ENCODE measurements at regions not wholly inside any gene's neighbourhood (a gene's known extent, or its start where the extent isn't known, plus 50 kb on each side); places are given as distances from the start of the nearest gene placed in this dataset.
A peak's percentile ranks its signal among the peaks of the same experiment; 100 is the strongest.

DNA sequence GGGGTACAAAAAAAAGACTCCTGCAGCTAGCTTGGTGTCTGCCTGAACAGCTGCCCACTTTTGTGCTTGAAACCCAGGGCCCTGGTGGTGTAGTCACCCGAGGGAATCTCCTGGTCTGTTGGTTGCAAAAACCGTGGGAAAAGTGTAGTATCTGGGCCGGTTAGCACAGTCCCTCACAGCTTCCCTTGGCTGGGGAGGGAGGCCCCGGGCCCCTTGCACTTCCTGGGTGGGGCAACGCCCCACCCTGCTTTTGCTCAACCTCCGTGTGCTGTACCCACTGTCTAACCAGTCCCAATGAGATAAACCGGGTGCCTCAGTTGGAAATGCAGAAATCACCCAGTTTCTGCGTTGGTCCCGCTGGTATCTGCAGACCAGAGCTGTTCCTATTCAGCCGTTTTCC is 211.7 kb upstream of the ZPLD1 start:
- Histone ChIP-seq H3K27me3 (ENCODE audit: control insufficient read depth in 4 of 4, insufficient read depth in 4 of 4, low read length in 3 of 4) (no peaks in the 10 kb centered on the region), H3K36me3 (ENCODE audit: control insufficient read depth in 4 of 4, insufficient read depth in 3 of 4, low read depth in 1 of 4, low read length in 3 of 4) (no peaks in the 10 kb centered on the region), H3K9me3 (ENCODE audit: control insufficient read depth in 4 of 4, low read length in 3 of 4) (no peaks in the 10 kb centered on the region), H3K27ac (ENCODE audit: low read depth in 1 of 2, low read length in 2 of 2) (no peak overlapping the region), H3K9ac (ENCODE audit: low read depth in 1 of 2, low read length in 2 of 2) (no peak overlapping the region), H3K4me1 (ENCODE audit: control insufficient read depth in 4 of 4, insufficient read depth in 4 of 4, low read length in 3 of 4) (peaks cover 0 to 8% (median 3%) of the 10 kb centered on the region in 4 donors), H3K4me3 (ENCODE audit: low read depth in 1 of 3, low read length in 3 of 3) (no peak overlapping the region)
- TF ChIP-seq HNF4A (conservative IDR thresholded peaks at IDR 0.05) (no peak), HNF4G (IDR thresholded peaks at IDR 0.05) (no peak), TAF1 (conservative IDR thresholded peaks at IDR 0.05) (no peak), RAD21 (IDR thresholded peaks at IDR 0.05) (no peak), FOXA1 (IDR thresholded peaks at IDR 0.05) (no peak), EGR1 (IDR thresholded peaks at IDR 0.05; ENCODE audit: low read depth in 2 of 2) (no peak)
- TF ChIP-seq, protein P1, sequence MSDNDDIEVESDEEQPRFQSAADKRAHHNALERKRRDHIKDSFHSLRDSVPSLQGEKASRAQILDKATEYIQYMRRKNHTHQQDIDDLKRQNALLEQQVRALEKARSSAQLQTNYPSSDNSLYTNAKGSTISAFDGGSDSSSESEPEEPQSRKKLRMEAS (IDR thresholded peaks at IDR 0.05): no peak
- TF ChIP-seq, protein P2, sequence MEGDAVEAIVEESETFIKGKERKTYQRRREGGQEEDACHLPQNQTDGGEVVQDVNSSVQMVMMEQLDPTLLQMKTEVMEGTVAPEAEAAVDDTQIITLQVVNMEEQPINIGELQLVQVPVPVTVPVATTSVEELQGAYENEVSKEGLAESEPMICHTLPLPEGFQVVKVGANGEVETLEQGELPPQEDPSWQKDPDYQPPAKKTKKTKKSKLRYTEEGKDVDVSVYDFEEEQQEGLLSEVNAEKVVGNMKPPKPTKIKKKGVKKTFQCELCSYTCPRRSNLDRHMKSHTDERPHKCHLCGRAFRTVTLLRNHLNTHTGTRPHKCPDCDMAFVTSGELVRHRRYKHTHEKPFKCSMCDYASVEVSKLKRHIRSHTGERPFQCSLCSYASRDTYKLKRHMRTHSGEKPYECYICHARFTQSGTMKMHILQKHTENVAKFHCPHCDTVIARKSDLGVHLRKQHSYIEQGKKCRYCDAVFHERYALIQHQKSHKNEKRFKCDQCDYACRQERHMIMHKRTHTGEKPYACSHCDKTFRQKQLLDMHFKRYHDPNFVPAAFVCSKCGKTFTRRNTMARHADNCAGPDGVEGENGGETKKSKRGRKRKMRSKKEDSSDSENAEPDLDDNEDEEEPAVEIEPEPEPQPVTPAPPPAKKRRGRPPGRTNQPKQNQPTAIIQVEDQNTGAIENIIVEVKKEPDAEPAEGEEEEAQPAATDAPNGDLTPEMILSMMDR (IDR thresholded peaks at IDR 0.05; ENCODE audit: low read depth, low read length, missing input control): no peak
- TF ChIP-seq, protein P3, sequence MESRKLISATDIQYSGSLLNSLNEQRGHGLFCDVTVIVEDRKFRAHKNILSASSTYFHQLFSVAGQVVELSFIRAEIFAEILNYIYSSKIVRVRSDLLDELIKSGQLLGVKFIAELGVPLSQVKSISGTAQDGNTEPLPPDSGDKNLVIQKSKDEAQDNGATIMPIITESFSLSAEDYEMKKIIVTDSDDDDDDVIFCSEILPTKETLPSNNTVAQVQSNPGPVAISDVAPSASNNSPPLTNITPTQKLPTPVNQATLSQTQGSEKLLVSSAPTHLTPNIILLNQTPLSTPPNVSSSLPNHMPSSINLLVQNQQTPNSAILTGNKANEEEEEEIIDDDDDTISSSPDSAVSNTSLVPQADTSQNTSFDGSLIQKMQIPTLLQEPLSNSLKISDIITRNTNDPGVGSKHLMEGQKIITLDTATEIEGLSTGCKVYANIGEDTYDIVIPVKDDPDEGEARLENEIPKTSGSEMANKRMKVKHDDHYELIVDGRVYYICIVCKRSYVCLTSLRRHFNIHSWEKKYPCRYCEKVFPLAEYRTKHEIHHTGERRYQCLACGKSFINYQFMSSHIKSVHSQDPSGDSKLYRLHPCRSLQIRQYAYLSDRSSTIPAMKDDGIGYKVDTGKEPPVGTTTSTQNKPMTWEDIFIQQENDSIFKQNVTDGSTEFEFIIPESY (IDR thresholded peaks at IDR 0.05): no peak
- TF ChIP-seq, protein P4, sequence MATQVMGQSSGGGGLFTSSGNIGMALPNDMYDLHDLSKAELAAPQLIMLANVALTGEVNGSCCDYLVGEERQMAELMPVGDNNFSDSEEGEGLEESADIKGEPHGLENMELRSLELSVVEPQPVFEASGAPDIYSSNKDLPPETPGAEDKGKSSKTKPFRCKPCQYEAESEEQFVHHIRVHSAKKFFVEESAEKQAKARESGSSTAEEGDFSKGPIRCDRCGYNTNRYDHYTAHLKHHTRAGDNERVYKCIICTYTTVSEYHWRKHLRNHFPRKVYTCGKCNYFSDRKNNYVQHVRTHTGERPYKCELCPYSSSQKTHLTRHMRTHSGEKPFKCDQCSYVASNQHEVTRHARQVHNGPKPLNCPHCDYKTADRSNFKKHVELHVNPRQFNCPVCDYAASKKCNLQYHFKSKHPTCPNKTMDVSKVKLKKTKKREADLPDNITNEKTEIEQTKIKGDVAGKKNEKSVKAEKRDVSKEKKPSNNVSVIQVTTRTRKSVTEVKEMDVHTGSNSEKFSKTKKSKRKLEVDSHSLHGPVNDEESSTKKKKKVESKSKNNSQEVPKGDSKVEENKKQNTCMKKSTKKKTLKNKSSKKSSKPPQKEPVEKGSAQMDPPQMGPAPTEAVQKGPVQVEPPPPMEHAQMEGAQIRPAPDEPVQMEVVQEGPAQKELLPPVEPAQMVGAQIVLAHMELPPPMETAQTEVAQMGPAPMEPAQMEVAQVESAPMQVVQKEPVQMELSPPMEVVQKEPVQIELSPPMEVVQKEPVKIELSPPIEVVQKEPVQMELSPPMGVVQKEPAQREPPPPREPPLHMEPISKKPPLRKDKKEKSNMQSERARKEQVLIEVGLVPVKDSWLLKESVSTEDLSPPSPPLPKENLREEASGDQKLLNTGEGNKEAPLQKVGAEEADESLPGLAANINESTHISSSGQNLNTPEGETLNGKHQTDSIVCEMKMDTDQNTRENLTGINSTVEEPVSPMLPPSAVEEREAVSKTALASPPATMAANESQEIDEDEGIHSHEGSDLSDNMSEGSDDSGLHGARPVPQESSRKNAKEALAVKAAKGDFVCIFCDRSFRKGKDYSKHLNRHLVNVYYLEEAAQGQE (IDR thresholded peaks at IDR 0.05): no peak
- WGBS: 83% methylated on average over 10 of the region's 10 CpGs
- no peak for DNase-seq (ENCODE audit: low spot score)

DNA sequence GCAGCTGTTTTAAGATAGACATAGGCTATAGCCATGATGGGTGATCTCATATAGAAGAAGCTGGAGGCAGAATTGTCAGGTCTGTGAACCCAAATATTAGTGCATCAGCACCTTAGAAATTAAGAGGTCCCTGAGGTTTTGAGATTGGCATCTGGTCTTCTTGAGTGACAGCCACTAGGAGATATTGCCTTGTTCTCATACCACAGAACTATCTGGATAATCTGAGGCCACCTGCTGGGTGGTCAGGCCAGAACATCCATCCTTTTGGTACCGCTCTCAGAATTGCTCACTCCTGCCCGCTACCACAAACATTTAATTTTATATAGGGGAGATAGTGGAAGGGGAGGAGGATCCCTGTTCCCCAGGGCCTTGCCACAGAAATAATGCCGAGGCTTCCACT is 210.6 kb upstream of the ZPLD1 start:
- H3K27ac ChIP-seq (ENCODE audit: low read depth in 1 of 2, low read length in 2 of 2): no peak overlapping the region
- no peaks in the 10 kb centered on the region for H3K36me3 ChIP-seq (ENCODE audit: control insufficient read depth in 4 of 4, insufficient read depth in 3 of 4, low read depth in 1 of 4, low read length in 3 of 4)
- H3K4me1 ChIP-seq (ENCODE audit: control insufficient read depth in 4 of 4, insufficient read depth in 4 of 4, low read length in 3 of 4): peaks cover 0 to 8% (median 4%) of the 10 kb centered on the region in 4 donors
- no peak overlapping the region for H3K9ac ChIP-seq (ENCODE audit: low read depth in 1 of 2, low read length in 2 of 2)
- no peaks in the 10 kb centered on the region for H3K27me3 ChIP-seq (ENCODE audit: control insufficient read depth in 4 of 4, insufficient read depth in 4 of 4, low read length in 3 of 4)
- H3K9me3 ChIP-seq (ENCODE audit: control insufficient read depth in 4 of 4, low read length in 3 of 4): no peaks in the 10 kb centered on the region
- 73% methylated on average over 3 of the region's 3 CpGs for WGBS
- no peak for DNase-seq (ENCODE audit: low spot score)
- TF ChIP-seq, protein P4 (IDR thresholded peaks at IDR 0.05): no peak
- TF ChIP-seq GABPA (IDR thresholded peaks at IDR 0.05 in 1 of 2, conservative IDR thresholded peaks at IDR 0.05 in 1 of 2) (no peak), RAD21 (IDR thresholded peaks at IDR 0.05) (peak; percentile 85 to 89)
- TF ChIP-seq, protein P2 (IDR thresholded peaks at IDR 0.05; ENCODE audit: low read depth, low read length, missing input control): peak; percentile 58
- TF ChIP-seq, protein P5, sequence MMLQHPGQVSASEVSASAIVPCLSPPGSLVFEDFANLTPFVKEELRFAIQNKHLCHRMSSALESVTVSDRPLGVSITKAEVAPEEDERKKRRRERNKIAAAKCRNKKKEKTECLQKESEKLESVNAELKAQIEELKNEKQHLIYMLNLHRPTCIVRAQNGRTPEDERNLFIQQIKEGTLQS (IDR thresholded peaks at IDR 0.05): no peak
- TF ChIP-seq, protein P3 (IDR thresholded peaks at IDR 0.05): no peak
- H3K4me3 ChIP-seq (ENCODE audit: low read depth in 1 of 3, low read length in 3 of 3): no peak overlapping the region
